ENCODE measurements at regions not wholly inside any gene's neighbourhood (a gene's known extent, or its start where the extent isn't known, plus 50 kb on each side); places are given as distances from the start of the nearest gene placed in this dataset.

DNA sequence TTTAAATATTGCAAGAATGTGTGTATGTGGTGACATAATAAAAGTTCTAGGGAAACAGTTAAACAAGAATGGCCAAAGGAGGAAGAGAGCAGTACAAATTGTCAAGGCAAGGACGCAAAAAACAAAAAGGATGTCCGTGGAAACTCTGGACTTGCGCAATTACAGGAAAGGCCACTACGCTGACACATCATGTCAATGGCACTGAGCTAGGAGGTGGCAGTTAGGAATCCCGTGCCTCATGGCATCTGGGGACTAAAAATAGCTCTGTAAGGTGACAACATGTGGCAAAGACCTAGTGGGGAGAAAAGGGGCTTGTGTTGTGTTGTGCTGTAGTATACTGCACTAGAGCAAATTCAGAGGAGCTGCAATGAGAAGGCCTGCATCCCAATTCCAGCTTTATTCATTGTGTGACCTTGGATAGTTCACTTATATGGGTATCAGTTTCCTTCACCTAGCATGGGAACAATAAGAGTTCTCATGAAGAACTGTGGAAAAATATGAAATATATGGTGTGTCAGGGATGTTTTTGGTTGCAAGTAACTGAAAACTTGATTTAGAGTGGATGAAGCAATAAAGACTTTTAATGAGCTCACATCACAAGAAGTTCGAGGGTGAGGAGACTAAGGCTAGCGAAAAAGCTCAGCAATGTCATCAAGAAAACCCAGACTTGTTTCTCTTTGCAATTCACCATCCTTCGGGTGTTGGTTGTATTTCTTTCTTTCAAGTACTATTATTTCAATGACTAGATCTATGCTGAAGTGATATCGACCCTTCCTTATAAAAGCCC is 124.1 kb upstream of the STC2 start:
- TF ChIP-seq, protein P1, sequence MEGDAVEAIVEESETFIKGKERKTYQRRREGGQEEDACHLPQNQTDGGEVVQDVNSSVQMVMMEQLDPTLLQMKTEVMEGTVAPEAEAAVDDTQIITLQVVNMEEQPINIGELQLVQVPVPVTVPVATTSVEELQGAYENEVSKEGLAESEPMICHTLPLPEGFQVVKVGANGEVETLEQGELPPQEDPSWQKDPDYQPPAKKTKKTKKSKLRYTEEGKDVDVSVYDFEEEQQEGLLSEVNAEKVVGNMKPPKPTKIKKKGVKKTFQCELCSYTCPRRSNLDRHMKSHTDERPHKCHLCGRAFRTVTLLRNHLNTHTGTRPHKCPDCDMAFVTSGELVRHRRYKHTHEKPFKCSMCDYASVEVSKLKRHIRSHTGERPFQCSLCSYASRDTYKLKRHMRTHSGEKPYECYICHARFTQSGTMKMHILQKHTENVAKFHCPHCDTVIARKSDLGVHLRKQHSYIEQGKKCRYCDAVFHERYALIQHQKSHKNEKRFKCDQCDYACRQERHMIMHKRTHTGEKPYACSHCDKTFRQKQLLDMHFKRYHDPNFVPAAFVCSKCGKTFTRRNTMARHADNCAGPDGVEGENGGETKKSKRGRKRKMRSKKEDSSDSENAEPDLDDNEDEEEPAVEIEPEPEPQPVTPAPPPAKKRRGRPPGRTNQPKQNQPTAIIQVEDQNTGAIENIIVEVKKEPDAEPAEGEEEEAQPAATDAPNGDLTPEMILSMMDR (IDR thresholded peaks at IDR 0.05; ENCODE audit: control insufficient read depth, insufficient read depth, low read depth, low read length, missing control alignments), result no peak
- no peak overlapping the region for H3K4me3 ChIP-seq (ENCODE audit: control insufficient read depth, low read depth, low read length)
- DNase-seq (ENCODE audit: low read depth), result no peak

DNA sequence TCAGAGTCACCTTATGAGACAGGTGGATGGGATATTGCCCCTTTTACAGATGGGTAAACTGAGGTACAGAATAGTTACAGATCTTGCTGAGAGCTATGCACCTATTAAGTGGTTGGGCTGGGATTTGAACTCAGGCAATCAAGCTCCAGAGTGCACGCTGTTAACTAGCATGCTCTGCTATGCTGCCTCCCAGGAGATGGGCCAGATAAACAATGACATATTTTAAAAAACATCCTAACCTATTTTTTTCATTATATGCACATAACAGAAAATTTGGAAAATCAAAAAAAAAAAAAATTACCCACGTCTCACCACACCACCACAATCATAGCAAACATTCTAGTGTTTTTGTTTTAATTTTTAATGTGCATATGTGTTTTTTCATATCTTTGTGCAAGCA is 123.4 kb upstream of the STC2 start:
- TF ChIP-seq, protein P1 (IDR thresholded peaks at IDR 0.05; ENCODE audit: control insufficient read depth, insufficient read depth, low read depth, low read length, missing control alignments), result no peak
- no peak for DNase-seq (ENCODE audit: low read depth)
- no peak overlapping the region for H3K4me3 ChIP-seq (ENCODE audit: control insufficient read depth, low read depth, low read length)

DNA sequence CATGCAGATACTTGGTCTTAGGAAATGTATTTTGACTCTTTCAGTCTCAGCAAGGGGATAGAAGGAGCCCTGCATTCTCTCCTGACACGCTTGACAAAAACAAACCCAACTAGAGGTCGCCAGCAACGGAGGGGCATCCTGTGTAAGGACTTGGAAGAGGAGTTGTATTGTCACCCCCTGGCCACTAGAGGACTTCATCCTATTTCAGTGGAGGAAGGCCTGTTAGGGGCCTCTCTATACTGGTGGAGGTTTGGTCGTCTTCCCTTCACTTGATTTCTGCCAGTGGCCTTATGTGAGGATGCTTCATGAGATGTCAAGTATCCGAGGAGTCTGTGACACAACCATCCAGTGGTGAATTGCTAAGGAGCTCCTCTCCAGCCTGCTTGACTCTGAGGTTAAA is 122.8 kb upstream of the STC2 start:
- TF ChIP-seq, protein P1 (IDR thresholded peaks at IDR 0.05; ENCODE audit: control insufficient read depth, insufficient read depth, low read depth, low read length, missing control alignments), result no peak
- H3K4me3 ChIP-seq (ENCODE audit: control insufficient read depth, low read depth, low read length), result no peak overlapping the region
- no peak for DNase-seq (ENCODE audit: low read depth)

DNA sequence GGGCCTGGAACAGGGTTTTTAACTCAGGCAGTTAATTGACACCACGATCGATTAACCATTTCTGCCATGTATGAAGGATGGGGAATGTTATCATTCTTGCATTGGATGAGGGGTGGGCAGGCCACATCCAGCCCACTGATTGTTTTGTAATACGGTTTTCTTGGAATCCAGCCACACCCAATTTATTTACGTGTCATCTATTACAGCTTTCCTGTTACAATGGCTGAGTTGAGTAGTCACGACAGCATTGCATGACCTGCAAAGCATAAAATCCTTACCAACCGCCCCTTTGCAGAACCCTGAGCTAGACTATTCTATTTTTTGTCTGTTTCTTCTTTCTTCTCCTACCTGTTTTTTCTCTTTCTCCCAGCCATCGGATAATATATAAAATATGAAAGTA is 122.0 kb upstream of the STC2 start:
- H3K4me3 ChIP-seq (ENCODE audit: control insufficient read depth, low read depth, low read length), result no peak overlapping the region
- TF ChIP-seq, protein P1 (IDR thresholded peaks at IDR 0.05; ENCODE audit: control insufficient read depth, insufficient read depth, low read depth, low read length, missing control alignments), result no peak
- no peak for DNase-seq (ENCODE audit: low read depth)

DNA sequence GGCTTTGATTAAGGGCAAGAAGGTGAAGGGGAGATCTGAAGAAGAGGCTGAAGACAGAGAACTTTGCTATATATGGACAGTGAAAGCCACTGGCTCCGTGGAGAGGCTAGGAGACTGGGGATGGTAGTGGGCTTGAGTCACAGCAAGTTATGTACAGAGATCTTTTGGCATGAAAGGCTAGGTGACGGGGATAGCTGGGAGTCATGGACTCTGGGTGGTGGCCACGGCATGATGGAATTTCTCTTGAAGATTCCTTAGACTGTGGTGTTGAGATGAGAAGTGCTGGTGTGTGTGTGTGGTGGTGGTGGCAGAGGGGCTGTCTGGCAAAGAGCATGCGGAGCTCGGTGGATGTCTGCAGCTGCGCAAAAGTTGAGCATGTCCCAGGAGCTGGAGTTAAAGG is 120.6 kb upstream of the STC2 start:
- no peak overlapping the region for H3K4me3 ChIP-seq (ENCODE audit: control insufficient read depth, low read depth, low read length)
- DNase-seq (ENCODE audit: low read depth), result no peak
- TF ChIP-seq, protein P1 (IDR thresholded peaks at IDR 0.05; ENCODE audit: control insufficient read depth, insufficient read depth, low read depth, low read length, missing control alignments), result no peak

DNA sequence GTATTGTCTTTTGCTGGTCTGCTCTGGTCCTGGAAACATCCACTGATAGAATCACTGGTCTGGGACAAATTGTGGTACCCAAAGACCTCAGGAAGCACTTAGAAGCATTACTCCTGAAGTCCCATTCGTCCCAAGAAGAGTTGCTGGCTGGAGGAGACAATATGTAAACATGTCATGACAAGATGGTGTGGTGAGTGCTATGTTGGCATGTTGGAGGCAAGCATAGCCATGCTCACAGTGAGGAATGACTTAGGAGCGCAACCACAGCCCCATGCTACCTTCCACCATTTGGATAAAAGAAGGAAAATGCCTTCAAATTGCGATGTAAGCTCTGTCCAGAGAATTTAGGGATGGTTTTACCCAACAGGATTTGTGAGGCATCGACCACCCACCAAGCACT is 115.8 kb upstream of the STC2 start:
- TF ChIP-seq, protein P1 (IDR thresholded peaks at IDR 0.05; ENCODE audit: control insufficient read depth, insufficient read depth, low read depth, low read length, missing control alignments), result no peak
- H3K4me3 ChIP-seq (ENCODE audit: control insufficient read depth, low read depth, low read length), result no peak overlapping the region
- DNase-seq (ENCODE audit: low read depth), result no peak
